ENCODE measurements at regions not wholly inside any gene's neighbourhood (a gene's known extent, or its start where the extent isn't known, plus 50 kb on each side); places are given as distances from the start of the nearest gene placed in this dataset.

GRCh38 chr4:123623611-123624010 lies 227.0 kb downstream of the SPRY1 start:
- in situ Hi-C loops (cut with MboI; ENCODE audit: low pct_unique_long_range_greater_than_20kb in 2 of 9, low sequenced_read_pairs in 9 of 9, unreplicated experiment in 9 of 9) = no loop called here
- H3K4me1 ChIP-seq (replicated peaks in 1 of 2) = no peaks in the 10 kb centered on the region
- H3K27ac ChIP-seq = no peak overlapping the region
- H3K4me3 ChIP-seq = no peak overlapping the region
- no peak for ATAC-seq (replicated peaks in 6 of 8)
- WGBS, 10 experiments = 40 to 86% (median 58%) methylated on average over 1 of the region's 1 CpG; no CpG with 5 or more reads in 4 of the 10 experiments

- Histone ChIP-seq H3K4me1 (replicated peaks in 1 of 2) (no peaks in the 10 kb centered on the region), H3K27ac (no peak overlapping the region), H3K4me3 (no peak overlapping the region)
- no peak for ATAC-seq (replicated peaks in 6 of 8)
- 22 to 100% (median 88%) methylated on average over 1 of the region's 1 CpG; no CpG with 5 or more reads in 1 of the 10 experiments for WGBS, 10 experiments
- in situ Hi-C loops (cut with MboI; ENCODE audit: low pct_unique_long_range_greater_than_20kb in 2 of 9, low sequenced_read_pairs in 9 of 9, unreplicated experiment in 9 of 9) = no loop called here
Observed at GRCh38 chr4:123624959-123625358, 228.4 kb downstream of the SPRY1 start.

GRCh38 chr4:123628288-123628687 lies 231.7 kb downstream of the SPRY1 start:
- no peak overlapping the region for H3K27ac ChIP-seq
- H3K4me3 ChIP-seq = no peak overlapping the region
- in situ Hi-C loops (cut with MboI; ENCODE audit: low pct_unique_long_range_greater_than_20kb in 2 of 9, low sequenced_read_pairs in 9 of 9, unreplicated experiment in 9 of 9) = no loop called here
- peaks cover 4% of the 10 kb centered on the region in 2 donors for H3K4me1 ChIP-seq (replicated peaks in 1 of 2)
- ATAC-seq (replicated peaks in 6 of 8) = no peak
- 80 to 100% (median 83%) methylated on average over 1 of the region's 1 CpG; no CpG with 5 or more reads in 7 of the 10 experiments for WGBS, 10 experiments

GRCh38 chr4:123631786-123632692 lies 235.4 kb downstream of the SPRY1 start:
- in situ Hi-C loops (cut with MboI; ENCODE audit: low pct_unique_long_range_greater_than_20kb in 2 of 9, low sequenced_read_pairs in 9 of 9, unreplicated experiment in 9 of 9) = no loop called here
- Histone ChIP-seq H3K4me3 (no peak overlapping the region), H3K4me1 (replicated peaks in 1 of 2) (peaks cover 4% of the 10 kb centered on the region in 2 donors), H3K27ac (no peak overlapping the region)
- 6 to 92% (median 55%) methylated on average over 1 to 7 of the region's 7 CpGs for whole genome bisulfite sequencing, 10 experiments
- ATAC-seq (replicated peaks in 6 of 8) = peak in 6 of 8 experiments; percentile 39 to 88 (median 66)

- in situ Hi-C loops (cut with MboI; ENCODE audit: low pct_unique_long_range_greater_than_20kb in 2 of 9, low sequenced_read_pairs in 9 of 9, unreplicated experiment in 9 of 9) = no loop called here
- 46 to 100% (median 88%) methylated on average over 1 to 3 of the region's 3 CpGs; no CpG with 5 or more reads in 1 of the 10 experiments for WGBS, 10 experiments
- Histone ChIP-seq H3K4me3 (no peak overlapping the region), H3K4me1 (replicated peaks in 1 of 2) (peaks cover 4% of the 10 kb centered on the region in 2 donors), H3K27ac (no peak overlapping the region)
- ATAC-seq (replicated peaks in 6 of 8) = no peak
Observed at GRCh38 chr4:123632693-123633030, 236.1 kb downstream of the SPRY1 start.

- Histone ChIP-seq H3K4me3 (no peak overlapping the region), H3K4me1 (replicated peaks in 1 of 2) (peaks cover 10 to 14% of the 10 kb centered on the region in 2 donors), H3K27ac (no peak overlapping the region)
- no peak for ATAC-seq (replicated peaks in 6 of 8)
- in situ Hi-C loops (cut with MboI; ENCODE audit: low pct_unique_long_range_greater_than_20kb in 2 of 9, low sequenced_read_pairs in 9 of 9, unreplicated experiment in 9 of 9) = no loop called here
- WGBS, 10 experiments = 57% methylated on average over 1 of the region's 1 CpG; no CpG with 5 or more reads in 9 of the 10 experiments
Observed at GRCh38 chr4:123638834-123639233, 242.2 kb downstream of the SPRY1 start.

GRCh38 chr4:123640271-123640670 lies 243.7 kb downstream of the SPRY1 start:
- no peak overlapping the region for H3K4me3 ChIP-seq
- no peak overlapping the region for H3K27ac ChIP-seq
- in situ Hi-C loops (cut with MboI; ENCODE audit: low pct_unique_long_range_greater_than_20kb in 2 of 9, low sequenced_read_pairs in 9 of 9, unreplicated experiment in 9 of 9) = no loop called here
- no peak for ATAC-seq (replicated peaks in 6 of 8)
- peaks cover 12 to 16% of the 10 kb centered on the region in 2 donors for H3K4me1 ChIP-seq (replicated peaks in 1 of 2)

- Histone ChIP-seq H3K27ac (no peak overlapping the region), H3K4me1 (replicated peaks in 1 of 2) (peaks cover 12 to 16% of the 10 kb centered on the region in 2 donors), H3K4me3 (no peak overlapping the region)
- in situ Hi-C loops (cut with MboI; ENCODE audit: low pct_unique_long_range_greater_than_20kb in 2 of 9, low sequenced_read_pairs in 9 of 9, unreplicated experiment in 9 of 9) = no loop called here
- no peak for ATAC-seq (replicated peaks in 6 of 8)
- 88 to 100% (median 100%) methylated on average over 1 of the region's 2 CpGs; no CpG with 5 or more reads in 7 of the 10 experiments for WGBS, 10 experiments
Observed at GRCh38 chr4:123640824-123641223, 244.2 kb downstream of the SPRY1 start.

GRCh38 chr4:123643691-123644090 lies 247.1 kb downstream of the SPRY1 start:
- Histone ChIP-seq H3K4me3 (no peak overlapping the region), H3K27ac (no peak overlapping the region), H3K4me1 (replicated peaks in 1 of 2) (peaks cover 12 to 16% of the 10 kb centered on the region in 2 donors)
- WGBS, 10 experiments = 80 to 100% (median 88%) methylated on average over 1 of the region's 1 CpG; no CpG with 5 or more reads in 2 of the 10 experiments
- in situ Hi-C loops (cut with MboI; ENCODE audit: low pct_unique_long_range_greater_than_20kb in 2 of 9, low sequenced_read_pairs in 9 of 9, unreplicated experiment in 9 of 9) = no loop called here
- peak in 3 of 8 experiments; percentile 25 to 40 (median 32) for ATAC-seq (replicated peaks in 6 of 8)

- ATAC-seq (replicated peaks in 6 of 8) = peak in 2 of 8 experiments; percentile 8 to 17
- Histone ChIP-seq H3K4me3 (no peak overlapping the region), H3K4me1 (replicated peaks in 1 of 2) (peaks cover 13 to 18% of the 10 kb centered on the region in 2 donors), H3K27ac (peak overlapping the region in 1 of 2 donors; percentile 71)
- in situ Hi-C loops (cut with MboI; ENCODE audit: low pct_unique_long_range_greater_than_20kb in 2 of 9, low sequenced_read_pairs in 9 of 9, unreplicated experiment in 9 of 9) = no loop called here
- 7 to 100% (median 78%) methylated on average over 2 to 4 of the region's 4 CpGs; no CpG with 5 or more reads in 2 of the 10 experiments for WGBS, 10 experiments
Observed at GRCh38 chr4:123649250-123649644, 252.7 kb downstream of the SPRY1 start.

GRCh38 chr4:123649645-123650391 lies 253.2 kb downstream of the SPRY1 start:
- Histone ChIP-seq H3K4me3 (peak overlapping the region in 2 of 5 donors; percentile 4 to 7), H3K27ac (peak overlapping the region in 1 of 2 donors; percentile 71), H3K4me1 (replicated peaks in 1 of 2) (peaks cover 13 to 18% of the 10 kb centered on the region in 2 donors)
- peak; percentile 76 to 94 (median 90) for ATAC-seq (replicated peaks in 6 of 8)
- in situ Hi-C loops (cut with MboI; ENCODE audit: low pct_unique_long_range_greater_than_20kb in 2 of 9, low sequenced_read_pairs in 9 of 9, unreplicated experiment in 9 of 9) = loop anchor here in 3 of 9 experiments (25.0 kb wide), 4 partner anchors 238 to 563 kb away; partner anchors contain the start of gene SPRY1 (in 2 of the 3)
- 0 to 28% (median 7%) methylated on average over 2 to 11 of the region's 11 CpGs; no CpG with 5 or more reads in 2 of the 10 experiments for WGBS, 10 experiments

- WGBS, 10 experiments = 0 to 100% (median 42%) methylated on average over 1 to 2 of the region's 2 CpGs; no CpG with 5 or more reads in 2 of the 10 experiments
- in situ Hi-C loops (cut with MboI; ENCODE audit: low pct_unique_long_range_greater_than_20kb in 2 of 9, low sequenced_read_pairs in 9 of 9, unreplicated experiment in 9 of 9) = loop anchor here in 3 of 9 experiments (25.0 kb wide), 4 partner anchors 239 to 564 kb away; partner anchors contain the start of gene SPRY1 (in 2 of the 3)
- H3K4me1 ChIP-seq (replicated peaks in 1 of 2) = peaks cover 13 to 18% of the 10 kb centered on the region in 2 donors
- ATAC-seq (replicated peaks in 6 of 8) = peak in 4 of 8 experiments; percentile 6 to 20 (median 8)
- no peak overlapping the region for H3K4me3 ChIP-seq
- H3K27ac ChIP-seq = no peak overlapping the region
Observed at GRCh38 chr4:123651066-123651465, 254.5 kb downstream of the SPRY1 start.

All from motor neuron (in vitro differentiated cells).